SK-N-SH (cell line): ENCODE measurements at regions not wholly inside any gene's neighbourhood (a gene's known extent, or its start where the extent isn't known, plus 50 kb on each side); places are given as distances from the start of the nearest gene placed in this dataset.

Experiments
- CTCF ChIA-PET: fragments of 300-600, 350-600 bp; formaldehyde crosslinking; extraction: SDS; loops from one replicate; lab custom pipeline; 2021; lab: Yijun Ruan, JAX
- POLR2A ChIA-PET: fragments of 350-600 bp; sonication (Branson Sonifier 250); formaldehyde crosslinking; extraction: SDS; loops from one replicate; lab custom pipeline; 2020; ENCODE audit warnings: antibody characterized with exemption, inconsistent platforms; lab: Yijun Ruan, JAX
- DNase-seq: peaks from one replicate; pipeline ENCODE4 v3.0.0; 2012
- H2AFZ ChIP-seq: fragments of 200-600 bp; sonication (generic); 2 replicates; pipeline ENCODE4 v1.8.1; 2016; ENCODE audit warnings: antibody characterized with exemption, mild to moderate bottlenecking, low read depth
- H3F3A ChIP-seq: fragments of 200-600 bp; sonication (generic); replicated peaks from 2 replicates; pipeline ENCODE3; 2016; ENCODE audit warnings: antibody characterized with exemption, mild to moderate bottlenecking; ENCODE audit not compliant: insufficient read depth
- H3K27ac ChIP-seq, 2 experiments: fragments of 200-500 bp in 1 of 2; fragments of 200-600 bp in 1 of 2; sonication (Bioruptor generic) in 1 of 2; sonication (generic), shearing (Covaris generic) in 1 of 2; 2 replicates each; pipeline versions ENCODE4 v1.5.1 to v1.6.1; 2014 to 2016; ENCODE audit warnings: low read depth in 2 of 2, inconsistent platforms in 1 of 2, low read length in 1 of 2, mild to moderate bottlenecking in 1 of 2, mixed read lengths in 1 of 2
- H3K27me3 ChIP-seq: fragments of 200-600 bp; sonication (generic), shearing (Covaris generic); 2 replicates; pipeline ENCODE4 v1.6.1; 2016; ENCODE audit warnings: mixed run types; ENCODE audit not compliant: insufficient read depth
- H3K36me3 ChIP-seq, 2 experiments: fragments of 200-500 bp in 1 of 2; fragments of 200-600 bp in 1 of 2; sonication (Bioruptor generic) in 1 of 2; sonication (generic) in 1 of 2; replicated peaks in 1 of 2; 2 replicates each; pipeline versions ENCODE3 to v1.5.1; 2014 to 2016; ENCODE audit warnings: low read length in 1 of 2, mild to moderate bottlenecking in 1 of 2; ENCODE audit not compliant: insufficient read depth in 2 of 2, control insufficient read depth in 1 of 2
- H3K4me1 ChIP-seq, 2 experiments: fragments of 200-500 bp in 1 of 2; fragments of 200-600 bp in 1 of 2; sonication (Bioruptor generic) in 1 of 2; sonication (generic), shearing (Covaris generic) in 1 of 2; 2 replicates each; pipeline versions ENCODE4 v1.5.1 to v1.6.1; 2014 to 2016; ENCODE audit warnings: low read depth in 1 of 2, low read length in 1 of 2, mixed run types in 1 of 2; ENCODE audit not compliant: insufficient read depth in 2 of 2, control insufficient read depth in 1 of 2
- H3K4me2 ChIP-seq: fragments of 200-600 bp; sonication (generic), shearing (Covaris generic); 2 replicates; pipeline ENCODE4 v1.6.1; 2017; ENCODE audit warnings: mixed run types
- H3K4me3 ChIP-seq, 2 experiments: fragments of 200-500 bp in 1 of 2; fragments of 200-600 bp in 1 of 2; sonication (Bioruptor generic) in 1 of 2; sonication (generic), shearing (Covaris generic) in 1 of 2; 2 replicates each; pipeline versions ENCODE4 v1.5.1 to v1.8.1; 2014 to 2016; ENCODE audit warnings: low read depth in 2 of 2, inconsistent platforms in 1 of 2, low read length in 1 of 2, mild to moderate bottlenecking in 1 of 2, mixed read lengths in 1 of 2, moderate library complexity in 1 of 2
- H3K79me2 ChIP-seq: fragments of 200-600 bp; sonication (generic); 2 replicates; pipeline ENCODE4 v1.8.1; 2017; ENCODE audit warnings: mild to moderate bottlenecking; ENCODE audit not compliant: insufficient read depth
- H3K9ac ChIP-seq: fragments of 200-600 bp; sonication (generic); 2 replicates; pipeline ENCODE4 v1.6.1; 2017; ENCODE audit warnings: mixed run types
- H3K9me2 ChIP-seq: fragments of 200-600 bp; sonication (generic); 2 replicates; pipeline ENCODE4 v1.6.1; 2017; ENCODE audit warnings: mixed run types
- H3K9me3 ChIP-seq: fragments of 200-600 bp; sonication (generic); 2 replicates; pipeline ENCODE4 v1.6.1; 2017; ENCODE audit warnings: mixed run types, mild to moderate bottlenecking, moderate library complexity
- H4K20me1 ChIP-seq: fragments of 200-600 bp; sonication (generic); 2 replicates; pipeline ENCODE4 v1.6.1; 2017; ENCODE audit warnings: mild to moderate bottlenecking, mixed run types; ENCODE audit not compliant: insufficient read depth
- CHD2 ChIP-seq: fragments of 150-350 bp; IDR thresholded peaks from 2 replicates; pipeline ENCODE4 v1.6.1; 2018; ENCODE audit warnings: low read length; ENCODE audit not compliant: partially characterized antibody
- EZH2phosphoT487 ChIP-seq: fragments of 200-600 bp; sonication (generic); IDR thresholded peaks from 2 replicates; pipeline ENCODE4 v1.6.1; 2017; ENCODE audit warnings: low read depth, mixed run types, mild to moderate bottlenecking, antibody characterized with exemption, moderate library complexity, borderline replicate concordance
- FOSL2 ChIP-seq: IDR thresholded peaks from 2 replicates; pipeline ENCODE4 v1.4.0; 2012; ENCODE audit warnings: low read depth, mild to moderate bottlenecking, moderate library complexity, borderline replicate concordance
- FOXM1 ChIP-seq: IDR thresholded peaks from 2 replicates; pipeline ENCODE4 v1.4.0; 2012; ENCODE audit warnings: low read depth, mild to moderate bottlenecking
- GABPA ChIP-seq: IDR thresholded peaks from 2 replicates; pipeline ENCODE4 v1.4.0; 2012; ENCODE audit warnings: low read depth, mild to moderate bottlenecking
- GATA2 ChIP-seq: sonication (generic); formaldehyde crosslinking; IDR thresholded peaks from 2 replicates; pipeline ENCODE4 v1.5.0; 2020; ENCODE audit warnings: mild to moderate bottlenecking, missing genetic modification reagents
- JUND ChIP-seq: IDR thresholded peaks from 2 replicates; pipeline ENCODE4 v1.4.0; 2012
- MEF2A ChIP-seq: IDR thresholded peaks from 2 replicates; pipeline ENCODE4 v1.4.0; 2012; ENCODE audit warnings: low read depth, borderline replicate concordance
- NFIC ChIP-seq: IDR thresholded peaks from 2 replicates; pipeline ENCODE4 v1.4.0; 2012; ENCODE audit warnings: borderline replicate concordance
- NRF1 ChIP-seq: IDR thresholded peaks from 2 replicates; pipeline ENCODE4 v1.6.1; 2012; ENCODE audit warnings: low read depth, mild to moderate bottlenecking, low read length
- RCOR1 ChIP-seq: fragments of 150-350 bp; IDR thresholded peaks from 2 replicates; pipeline ENCODE4 v1.6.1; 2017; ENCODE audit warnings: antibody characterized with exemption, low read length
- SIN3A ChIP-seq: IDR thresholded peaks from 2 replicates; pipeline ENCODE4 v1.6.1; 2012; ENCODE audit warnings: low read depth, mild to moderate bottlenecking, low read length, moderate library complexity, borderline replicate concordance
- SMC3 ChIP-seq: IDR thresholded peaks from 2 replicates; pipeline ENCODE4 v1.6.1; 2012; ENCODE audit warnings: low read depth, low read length, improper control_type of control experiment
- TAF1 ChIP-seq: IDR thresholded peaks from 2 replicates; pipeline ENCODE4 v1.6.1; 2012; ENCODE audit warnings: low read depth, mild to moderate bottlenecking, low read length, moderate library complexity, borderline replicate concordance
- TEAD4 ChIP-seq: IDR thresholded peaks from 2 replicates; pipeline ENCODE4 v1.4.0; 2012; ENCODE audit warnings: mild to moderate bottlenecking, borderline replicate concordance; ENCODE audit not compliant: insufficient read depth
- WGBS: methylation state at CpG from one replicate; pipeline ENCODE4 v1.1.6; 2017; ENCODE audit warnings: low lambda C conversion rate; 5-methylcytosine and 5-hydroxymethylcytosine counted together
- TF ChIP-seq, protein P1 (sequence below): IDR thresholded peaks from 2 replicates; pipeline ENCODE4 v1.4.0; 2012; ENCODE audit warnings: low read depth, borderline replicate concordance
- TF ChIP-seq, protein P2 (sequence below): fragments of 150-350 bp; IDR thresholded peaks from 2 replicates; pipeline ENCODE4 v1.6.1; 2017; ENCODE audit warnings: antibody characterized with exemption, low read length, low read depth, borderline replicate concordance

DNA sequence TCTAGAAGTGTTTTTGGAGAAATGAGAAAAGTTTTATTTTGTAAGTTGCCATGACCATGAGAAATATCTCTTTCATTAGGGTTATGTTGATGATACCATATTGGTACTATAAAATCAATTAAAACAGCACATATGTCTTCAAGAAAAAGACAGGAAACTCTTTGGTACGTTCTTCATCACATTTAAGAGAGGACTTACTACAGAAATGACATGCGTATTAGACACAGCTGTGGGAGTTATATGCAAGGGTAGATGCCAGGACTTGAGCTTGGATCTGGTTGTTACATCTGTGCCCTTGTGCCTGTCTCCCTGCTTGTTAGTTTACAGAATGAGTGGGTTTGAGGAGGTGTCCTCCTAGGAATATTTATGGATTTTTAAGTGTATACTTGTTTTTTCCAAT is 103.4 kb upstream of the P2RY1 start (continued):
- TF ChIP-seq FOXM1, result no peak
- no peak for TF ChIP-seq TAF1
- no peak for TF ChIP-seq GATA2 (CRISPR knock-in tag)
- no peak for TF ChIP-seq TEAD4
- TF ChIP-seq CHD2, result no peak
- TF ChIP-seq, protein P1, sequence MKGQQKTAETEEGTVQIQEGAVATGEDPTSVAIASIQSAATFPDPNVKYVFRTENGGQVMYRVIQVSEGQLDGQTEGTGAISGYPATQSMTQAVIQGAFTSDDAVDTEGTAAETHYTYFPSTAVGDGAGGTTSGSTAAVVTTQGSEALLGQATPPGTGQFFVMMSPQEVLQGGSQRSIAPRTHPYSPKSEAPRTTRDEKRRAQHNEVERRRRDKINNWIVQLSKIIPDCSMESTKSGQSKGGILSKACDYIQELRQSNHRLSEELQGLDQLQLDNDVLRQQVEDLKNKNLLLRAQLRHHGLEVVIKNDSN, result no peak
- no peak for TF ChIP-seq SMC3

DNA sequence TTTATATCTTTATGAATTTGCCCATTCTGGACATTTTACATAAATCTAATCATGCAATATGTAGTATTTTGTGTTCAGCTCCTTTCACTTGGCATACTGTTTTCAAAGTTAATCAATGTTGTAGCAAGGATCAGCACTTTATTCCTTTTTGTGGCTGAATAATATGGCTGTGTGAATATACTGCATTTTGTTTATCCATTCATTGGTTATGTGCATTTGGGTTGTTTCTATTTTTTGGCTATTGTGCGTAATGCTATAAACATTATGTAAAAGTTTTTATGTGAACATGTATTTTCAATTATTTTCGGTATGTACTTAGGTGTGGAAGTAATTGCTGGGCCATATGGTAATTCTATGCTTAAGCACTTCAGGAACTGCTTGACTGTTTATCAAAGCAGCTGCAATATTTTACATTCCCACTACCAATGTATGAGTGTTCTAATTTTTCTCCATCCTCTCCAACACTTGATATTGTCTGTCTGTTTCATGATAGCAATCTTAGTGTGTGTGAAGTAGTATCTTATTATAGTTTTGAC is 101.3 kb upstream of the P2RY1 start:
- Histone ChIP-seq H4K20me1 (no peaks in the 10 kb centered on the region), H3K4me3 (no peak overlapping the region), H3K4me1 (no peaks in the 10 kb centered on the region), H3K9me3 (no peaks in the 10 kb centered on the region), H3K36me3 (no peaks in the 10 kb centered on the region), H3K9ac (no peak overlapping the region), H3K9me2 (no peaks in the 10 kb centered on the region), H2AFZ (no peak overlapping the region), H3K4me2 (no peak overlapping the region), H3K79me2 (no peaks in the 10 kb centered on the region), H3F3A (no peaks in the 10 kb centered on the region), H3K27ac (no peak overlapping the region), H3K27me3 (no peaks in the 10 kb centered on the region)
- TF ChIP-seq TAF1, result no peak
- TF ChIP-seq SIN3A, result no peak
- TF ChIP-seq FOSL2, result no peak
- no peak for TF ChIP-seq NFIC
- no peak for TF ChIP-seq EZH2phosphoT487
- no peak for TF ChIP-seq GABPA
- no peak for TF ChIP-seq NRF1
- no peak for TF ChIP-seq JUND
- TF ChIP-seq RCOR1, result no peak
- WGBS, result 35% methylated on average over 2 of the region's 2 CpGs
- DNase-seq, result no peak
- POLR2A ChIA-PET, result no interaction called here
- CTCF ChIA-PET, result no interaction called here

DNA sequence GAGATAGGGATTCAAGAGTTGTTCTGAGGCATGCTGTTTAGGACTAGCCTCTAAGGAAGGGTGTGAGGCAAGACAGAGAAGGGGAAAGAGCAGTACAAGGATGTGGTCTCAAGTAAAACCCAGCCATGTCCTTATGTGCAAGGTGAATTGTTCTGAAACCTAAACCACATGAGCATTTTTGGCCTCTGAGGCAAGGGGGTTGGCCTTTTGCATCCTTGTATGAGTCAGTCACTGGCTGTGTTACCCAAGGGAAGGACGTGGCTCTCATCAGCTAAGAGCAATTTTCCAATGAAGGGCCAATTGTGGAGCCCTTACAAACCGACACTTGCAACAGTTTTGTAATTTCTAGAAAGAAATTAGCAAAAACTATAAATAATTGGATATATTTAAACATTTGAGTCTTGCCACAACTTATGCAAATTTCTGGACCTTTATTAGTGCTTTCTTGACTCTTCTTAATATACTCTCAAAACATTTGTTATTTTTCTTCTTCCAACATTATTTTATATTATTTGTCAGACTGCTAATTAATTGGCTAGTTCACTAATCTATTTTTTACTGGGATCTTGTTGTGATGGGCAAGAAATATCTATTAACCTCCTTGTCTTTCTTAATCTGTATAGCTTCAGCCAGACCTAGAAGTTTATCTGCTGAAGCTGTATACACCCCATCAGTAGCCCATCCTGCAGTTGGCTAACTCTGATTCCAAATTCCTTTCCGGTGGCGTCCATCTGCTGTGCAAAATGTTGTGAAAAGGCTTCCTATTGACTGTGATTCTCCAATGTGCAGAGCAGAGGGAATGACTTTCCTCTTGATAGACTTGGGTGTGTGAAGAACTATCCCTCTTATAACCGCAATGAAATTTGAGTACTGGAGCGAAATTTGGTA is 97.7 kb upstream of the P2RY1 start:
- CTCF ChIA-PET, result no interaction called here
- H4K20me1 ChIP-seq, result no peaks in the 10 kb centered on the region
- TF ChIP-seq, protein P2, sequence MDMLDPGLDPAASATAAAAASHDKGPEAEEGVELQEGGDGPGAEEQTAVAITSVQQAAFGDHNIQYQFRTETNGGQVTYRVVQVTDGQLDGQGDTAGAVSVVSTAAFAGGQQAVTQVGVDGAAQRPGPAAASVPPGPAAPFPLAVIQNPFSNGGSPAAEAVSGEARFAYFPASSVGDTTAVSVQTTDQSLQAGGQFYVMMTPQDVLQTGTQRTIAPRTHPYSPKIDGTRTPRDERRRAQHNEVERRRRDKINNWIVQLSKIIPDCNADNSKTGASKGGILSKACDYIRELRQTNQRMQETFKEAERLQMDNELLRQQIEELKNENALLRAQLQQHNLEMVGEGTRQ, result no peak
- TF ChIP-seq, protein P1, result no peak
- no peak for TF ChIP-seq MEF2A
- TF ChIP-seq, all 33 proteins: peak for 0
- Histone ChIP-seq H3K4me2 (no peak overlapping the region), H3K27ac (no peak overlapping the region), H3K4me1 (no peaks in the 10 kb centered on the region), H3K36me3 (no peaks in the 10 kb centered on the region), H3K9me2 (no peaks in the 10 kb centered on the region), H2AFZ (no peak overlapping the region), H3K79me2 (no peaks in the 10 kb centered on the region), H3K9me3 (no peaks in the 10 kb centered on the region), H3F3A (no peaks in the 10 kb centered on the region), H3K4me3 (no peak overlapping the region), H3K27me3 (no peaks in the 10 kb centered on the region), H3K9ac (no peak overlapping the region)
- POLR2A ChIA-PET, result no interaction called here
- 37% methylated on average over 6 of the region's 6 CpGs for WGBS
- no peak for DNase-seq
